H1 (cell line): ENCODE measurements at regions not wholly inside any gene's neighbourhood (a gene's known extent, or its start where the extent isn't known, plus 50 kb on each side); places are given as distances from the start of the nearest gene placed in this dataset.

Experiments
- CTCF ChIP-seq, 3 experiments: IDR thresholded peaks; 1 replicate in 2 of 3; 2 replicates in 1 of 3; pipeline versions ENCODE4 v1.5.1 to v1.6.1; 2011; ENCODE audit warnings: low read length in 3 of 3, mild to moderate bottlenecking in 3 of 3, inconsistent platforms in 2 of 3, low read depth in 1 of 3, moderate library complexity in 1 of 3; ENCODE audit not compliant: insufficient read depth in 1 of 3; ENCODE audit errors: control extremely low read depth in 1 of 3
- GTF2F1 ChIP-seq: IDR thresholded peaks from 2 replicates; pipeline ENCODE4 v1.6.1; 2012; ENCODE audit warnings: low read depth, low read length, improper control_type of control experiment, borderline replicate concordance
- JUN ChIP-seq: IDR thresholded peaks from 2 replicates; pipeline ENCODE4 v1.6.1; 2011; ENCODE audit warnings: low read depth, mild to moderate bottlenecking, improper control_type of control experiment, low read length
- JUND ChIP-seq: IDR thresholded peaks from 2 replicates; pipeline ENCODE4 v1.6.1; 2011; ENCODE audit warnings: mild to moderate bottlenecking, improper control_type of control experiment, low read length
- KDM1A ChIP-seq: fragments of 200-600, 300-600 bp; sonication (generic); IDR thresholded peaks from 2 replicates; pipeline ENCODE4 v1.7.1; 2016; ENCODE audit warnings: mild to moderate bottlenecking, low read length, borderline replicate concordance
- POLR2A ChIP-seq, 2 experiments: IDR thresholded peaks; 1 replicate in 1 of 2; 2 replicates in 1 of 2; pipeline ENCODE4 v1.6.1; 2011; ENCODE audit warnings: low read depth in 2 of 2, low read length in 2 of 2, mild to moderate bottlenecking in 2 of 2; ENCODE audit errors: control extremely low read depth in 1 of 2
- RFX5 ChIP-seq: IDR thresholded peaks from 2 replicates; pipeline ENCODE4 v1.6.1; 2011; ENCODE audit warnings: low read depth, low read length, improper control_type of control experiment, borderline replicate concordance
- SRF ChIP-seq: IDR thresholded peaks from 2 replicates; pipeline ENCODE4 v1.6.1; 2011; ENCODE audit warnings: mild to moderate bottlenecking, low read depth, low read length, moderate library complexity
- SUZ12 ChIP-seq: fragments of 200-600 bp; sonication (generic); IDR thresholded peaks from 2 replicates; pipeline ENCODE4 v1.6.1; 2012; ENCODE audit warnings: mild to moderate bottlenecking, inconsistent platforms, low read length, moderate library complexity, mixed read lengths
- TAF1 ChIP-seq: IDR thresholded peaks from 2 replicates; pipeline ENCODE4 v1.6.1; 2011; ENCODE audit warnings: mild to moderate bottlenecking, low read depth, low read length
- USF2 ChIP-seq: IDR thresholded peaks from 2 replicates; pipeline ENCODE4 v1.6.1; 2011; ENCODE audit warnings: low read length, improper control_type of control experiment
- TF ChIP-seq, protein P1 (sequence below): IDR thresholded peaks from 2 replicates; pipeline ENCODE4 v1.6.1; 2012; ENCODE audit warnings: low read length, inconsistent platforms

GRCh38 chr2:136195226-136195625 lies 77.3 kb upstream of the CXCR4 start:
- no peak for TF ChIP-seq RFX5
- TF ChIP-seq CTCF (IDR thresholded peaks at IDR 0.05; ENCODE audit: control extremely low read depth in 1 of 3, insufficient read depth in 1 of 3, low read depth in 1 of 3, low read length in 3 of 3): no peak
- no peak for TF ChIP-seq SUZ12
- TF ChIP-seq, protein P1, sequence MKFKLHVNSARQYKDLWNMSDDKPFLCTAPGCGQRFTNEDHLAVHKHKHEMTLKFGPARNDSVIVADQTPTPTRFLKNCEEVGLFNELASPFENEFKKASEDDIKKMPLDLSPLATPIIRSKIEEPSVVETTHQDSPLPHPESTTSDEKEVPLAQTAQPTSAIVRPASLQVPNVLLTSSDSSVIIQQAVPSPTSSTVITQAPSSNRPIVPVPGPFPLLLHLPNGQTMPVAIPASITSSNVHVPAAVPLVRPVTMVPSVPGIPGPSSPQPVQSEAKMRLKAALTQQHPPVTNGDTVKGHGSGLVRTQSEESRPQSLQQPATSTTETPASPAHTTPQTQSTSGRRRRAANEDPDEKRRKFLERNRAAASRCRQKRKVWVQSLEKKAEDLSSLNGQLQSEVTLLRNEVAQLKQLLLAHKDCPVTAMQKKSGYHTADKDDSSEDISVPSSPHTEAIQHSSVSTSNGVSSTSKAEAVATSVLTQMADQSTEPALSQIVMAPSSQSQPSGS: no peak
- TF ChIP-seq SRF: no peak
- TF ChIP-seq JUN: no peak
- no peak for TF ChIP-seq GTF2F1
- TF ChIP-seq POLR2A (IDR thresholded peaks at IDR 0.05; ENCODE audit: control extremely low read depth in 1 of 2, low read depth in 2 of 2, low read length in 2 of 2): no peak
- no peak for TF ChIP-seq USF2
- TF ChIP-seq KDM1A: no peak
- no peak for TF ChIP-seq TAF1
- TF ChIP-seq JUND: no peak
